ENCODE measurements at regions not wholly inside any gene's neighbourhood (a gene's known extent, or its start where the extent isn't known, plus 50 kb on each side); places are given as distances from the start of the nearest gene placed in this dataset.

GRCh38 chr5:90128551-90128950 lies 281.0 kb downstream of the CETN3 start:
- TF ChIP-seq EZH2 (IDR thresholded peaks at IDR 0.05; ENCODE audit: insufficient read depth, poor library complexity, severe bottlenecking): no peak
- no peak for TF ChIP-seq EZH2phosphoT487 (IDR thresholded peaks at IDR 0.05; ENCODE audit: insufficient read depth, low read depth)
